ENCODE measurements at regions not wholly inside any gene's neighbourhood (a gene's known extent, or its start where the extent isn't known, plus 50 kb on each side); places are given as distances from the start of the nearest gene placed in this dataset.

GRCh38 chr13:34017231-34017630, 199.3 kb downstream of the RFC3 start:
- Mint-ChIP-seq H3K36me3 (ENCODE audit: low read depth) (no peaks in the 10 kb centered on the region), H3K27ac (no peak overlapping the region), H3K9me3 (no peaks in the 10 kb centered on the region), H3K4me1 (ENCODE audit: low read depth) (no peaks in the 10 kb centered on the region), H3K27me3 (peaks cover 6% of the 10 kb centered on the region), H3K4me3 (no peak overlapping the region)
- Histone ChIP-seq H3K9me3 (ENCODE audit: control insufficient read depth in 1 of 2, insufficient read depth in 1 of 2, low read length in 2 of 2) (peaks cover 0 to 6% of the 10 kb centered on the region in 2 experiments), H3K4me3 (ENCODE audit: low read length) (no peak overlapping the region), H3K27ac (ENCODE audit: low read depth in 1 of 2, low read length in 2 of 2) (no peak overlapping the region), H3K36me3 (ENCODE audit: insufficient read depth, low read length) (no peaks in the 10 kb centered on the region), H3K27me3 (ENCODE audit: control insufficient read depth in 1 of 2, insufficient read depth in 2 of 2, low read length in 2 of 2) (no peaks in the 10 kb centered on the region), H3K4me1 (ENCODE audit: insufficient read depth, low read length) (no peaks in the 10 kb centered on the region)
- DNase-seq (no peak), ATAC-seq (ENCODE audit: poor library complexity) (no peak)
- ChIA-PET POLR2A (no interaction called here), CTCF (no interaction called here)
- intact Hi-C loops (cut with DNase I, micrococcal nuclease) = no loop called here
- TF ChIP-seq CTCF (IDR thresholded peaks at IDR 0.05) = no peak

- Mint-ChIP-seq H3K9me3 (no peaks in the 10 kb centered on the region), H3K27me3 (peaks cover 6% of the 10 kb centered on the region), H3K36me3 (ENCODE audit: low read depth) (no peaks in the 10 kb centered on the region), H3K4me3 (no peak overlapping the region), H3K4me1 (ENCODE audit: low read depth) (no peaks in the 10 kb centered on the region), H3K27ac (no peak overlapping the region)
- H3K9me3 ChIP-seq (ENCODE audit: control insufficient read depth in 1 of 2, insufficient read depth in 1 of 2, low read length in 2 of 2) = peaks cover 0 to 6% of the 10 kb centered on the region in 2 experiments
- H3K4me3 ChIP-seq (ENCODE audit: low read length) = no peak overlapping the region
- ATAC-seq (ENCODE audit: poor library complexity) (no peak), DNase-seq (no peak)
- TF ChIP-seq CTCF (IDR thresholded peaks at IDR 0.05) = no peak
- ChIA-PET POLR2A (no interaction called here), CTCF (no interaction called here)
- no peaks in the 10 kb centered on the region for H3K27me3 ChIP-seq (ENCODE audit: control insufficient read depth in 1 of 2, insufficient read depth in 2 of 2, low read length in 2 of 2)
- no peak overlapping the region for H3K27ac ChIP-seq (ENCODE audit: low read depth in 1 of 2, low read length in 2 of 2)
- intact Hi-C loops (cut with DNase I, micrococcal nuclease) = no loop called here
- no peaks in the 10 kb centered on the region for H3K4me1 ChIP-seq (ENCODE audit: insufficient read depth, low read length)
- H3K36me3 ChIP-seq (ENCODE audit: insufficient read depth, low read length) = no peaks in the 10 kb centered on the region
Observed at GRCh38 chr13:34019870-34020269, 201.9 kb downstream of the RFC3 start.

GRCh38 chr13:34020388-34020787, 202.4 kb downstream of the RFC3 start:
- ATAC-seq (ENCODE audit: poor library complexity) = no peak
- Mint-ChIP-seq H3K4me3 (no peak overlapping the region), H3K9me3 (no peaks in the 10 kb centered on the region), H3K36me3 (ENCODE audit: low read depth) (no peaks in the 10 kb centered on the region), H3K27ac (no peak overlapping the region), H3K27me3 (peaks cover 6% of the 10 kb centered on the region), H3K4me1 (ENCODE audit: low read depth) (no peaks in the 10 kb centered on the region)
- Histone ChIP-seq H3K27me3 (ENCODE audit: control insufficient read depth in 1 of 2, insufficient read depth in 2 of 2, low read length in 2 of 2) (no peaks in the 10 kb centered on the region), H3K4me3 (ENCODE audit: low read length) (no peak overlapping the region), H3K36me3 (ENCODE audit: insufficient read depth, low read length) (no peaks in the 10 kb centered on the region), H3K9me3 (ENCODE audit: control insufficient read depth in 1 of 2, insufficient read depth in 1 of 2, low read length in 2 of 2) (peaks cover 0 to 6% of the 10 kb centered on the region in 2 experiments), H3K4me1 (ENCODE audit: insufficient read depth, low read length) (no peaks in the 10 kb centered on the region), H3K27ac (ENCODE audit: low read depth in 1 of 2, low read length in 2 of 2) (no peak overlapping the region)
- ChIA-PET CTCF (no interaction called here), POLR2A (no interaction called here)
- DNase-seq = no peak
- intact Hi-C loops (cut with DNase I, micrococcal nuclease) = no loop called here
- TF ChIP-seq CTCF (IDR thresholded peaks at IDR 0.05) = no peak
